Endodermal cell (in vitro differentiated cells): ENCODE measurements at regions not wholly inside any gene's neighbourhood (a gene's known extent, or its start where the extent isn't known, plus 50 kb on each side); places are given as distances from the start of the nearest gene placed in this dataset.

ENCODE experiments used
- DNase-seq: peaks from one replicate; pipeline ENCODE4 v3.0.0-alpha.2; 2017
- H3K27ac ChIP-seq: 2 replicates; pipeline ENCODE4 v1.5.1; 2013; ENCODE audit warnings: mild to moderate bottlenecking, low read depth, low read length, moderate library complexity
- H3K27me3 ChIP-seq: 2 replicates; pipeline ENCODE4 v1.6.1; 2013; ENCODE audit warnings: mild to moderate bottlenecking, low read length, moderate library complexity; ENCODE audit not compliant: insufficient read depth, control insufficient read depth, poor library complexity, severe bottlenecking
- H3K36me3 ChIP-seq: 2 replicates; pipeline ENCODE4 v1.7.0; 2013; ENCODE audit warnings: mild to moderate bottlenecking, low read length, moderate library complexity; ENCODE audit not compliant: control insufficient read depth, insufficient read depth
- H3K4me1 ChIP-seq: one replicate; pipeline ENCODE4 v1.7.0; 2013; ENCODE audit warnings: low read length; ENCODE audit not compliant: control insufficient read depth, insufficient read depth
- H3K4me3 ChIP-seq: 2 replicates; pipeline ENCODE4 v1.5.1; 2013; ENCODE audit warnings: mild to moderate bottlenecking, low read length, moderate library complexity
- H3K9ac ChIP-seq: 2 replicates; pipeline ENCODE4 v1.6.1; 2013; ENCODE audit warnings: mild to moderate bottlenecking, low read length, moderate library complexity; ENCODE audit not compliant: poor library complexity, severe bottlenecking; ENCODE audit errors: extremely low read depth
- H3K9me3 ChIP-seq: 2 replicates; pipeline ENCODE4 v1.6.1; 2013; ENCODE audit warnings: mild to moderate bottlenecking, low read length, moderate library complexity; ENCODE audit not compliant: control insufficient read depth
- H3K27ac Mint-ChIP-seq: 2 replicates; pipeline ENCODE4 v1.8.0; 2020; ENCODE audit warnings: mixed read lengths
- H3K27me3 Mint-ChIP-seq: 2 replicates; pipeline ENCODE4 v1.8.0; 2021; ENCODE audit warnings: mild to moderate bottlenecking, mixed read lengths; ENCODE audit not compliant: insufficient read depth
- H3K36me3 Mint-ChIP-seq: 2 replicates; pipeline ENCODE4 v1.8.0; 2020; ENCODE audit warnings: low read depth, mixed read lengths
- H3K4me1 Mint-ChIP-seq: 2 replicates; pipeline ENCODE4 v1.8.0; 2020; ENCODE audit warnings: mixed read lengths
- H3K4me3 Mint-ChIP-seq: 2 replicates; pipeline ENCODE4 v1.8.0; 2020; ENCODE audit warnings: mild to moderate bottlenecking, moderate library complexity, mixed read lengths
- H3K9me3 Mint-ChIP-seq: 2 replicates; pipeline ENCODE4 v1.8.0; 2020; ENCODE audit warnings: mild to moderate bottlenecking, mixed read lengths
- WGBS, 2 experiments: methylation state at CpG; one replicate each; pipeline versions ENCODE4 v1.1.5 to v1.1.7; 2013; ENCODE audit warnings: missing lambda C conversion rate in 2 of 2, mixed read lengths in 1 of 2; ENCODE audit not compliant: insufficient coverage in 1 of 2, insufficient read length in 1 of 2; 5-methylcytosine and 5-hydroxymethylcytosine counted together
- TF ChIP-seq, protein P1 (sequence below): fragments of 200-600 bp; sonication (generic); conservative IDR thresholded peaks from 2 replicates; pipeline ENCODE4 v1.5.0; 2021; ENCODE audit warnings: antibody characterized with exemption, mild to moderate bottlenecking

DNA sequence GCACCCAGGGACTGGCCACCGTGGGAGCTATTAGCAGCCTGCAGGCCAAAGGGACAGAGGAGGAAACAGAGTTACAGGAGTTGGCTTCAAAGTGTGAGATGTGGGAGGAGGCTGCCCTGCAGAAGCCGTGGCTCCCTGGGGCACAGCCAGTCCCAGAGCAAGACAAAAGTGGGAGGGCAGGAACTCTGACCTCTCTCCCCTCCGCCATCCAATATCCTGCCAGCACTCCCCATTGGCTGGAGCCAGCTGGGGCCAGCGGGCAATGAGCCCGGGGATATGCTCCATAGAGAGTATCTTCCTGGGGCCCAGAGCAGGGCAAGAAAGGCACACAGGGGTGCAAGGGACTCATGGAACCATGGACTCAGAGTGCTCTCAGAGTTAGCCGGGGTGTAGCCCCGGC, 143.1 kb downstream of the INHBB start:
- Histone ChIP-seq H3K4me1 (no peaks in the 10 kb centered on the region), H3K9me3 (no peaks in the 10 kb centered on the region), H3K4me3 (no peak overlapping the region), H3K36me3 (no peaks in the 10 kb centered on the region), H3K9ac (no peak overlapping the region), H3K27me3 (peaks cover 24% of the 10 kb centered on the region), H3K27ac (no peak overlapping the region)
- TF ChIP-seq, protein P1, sequence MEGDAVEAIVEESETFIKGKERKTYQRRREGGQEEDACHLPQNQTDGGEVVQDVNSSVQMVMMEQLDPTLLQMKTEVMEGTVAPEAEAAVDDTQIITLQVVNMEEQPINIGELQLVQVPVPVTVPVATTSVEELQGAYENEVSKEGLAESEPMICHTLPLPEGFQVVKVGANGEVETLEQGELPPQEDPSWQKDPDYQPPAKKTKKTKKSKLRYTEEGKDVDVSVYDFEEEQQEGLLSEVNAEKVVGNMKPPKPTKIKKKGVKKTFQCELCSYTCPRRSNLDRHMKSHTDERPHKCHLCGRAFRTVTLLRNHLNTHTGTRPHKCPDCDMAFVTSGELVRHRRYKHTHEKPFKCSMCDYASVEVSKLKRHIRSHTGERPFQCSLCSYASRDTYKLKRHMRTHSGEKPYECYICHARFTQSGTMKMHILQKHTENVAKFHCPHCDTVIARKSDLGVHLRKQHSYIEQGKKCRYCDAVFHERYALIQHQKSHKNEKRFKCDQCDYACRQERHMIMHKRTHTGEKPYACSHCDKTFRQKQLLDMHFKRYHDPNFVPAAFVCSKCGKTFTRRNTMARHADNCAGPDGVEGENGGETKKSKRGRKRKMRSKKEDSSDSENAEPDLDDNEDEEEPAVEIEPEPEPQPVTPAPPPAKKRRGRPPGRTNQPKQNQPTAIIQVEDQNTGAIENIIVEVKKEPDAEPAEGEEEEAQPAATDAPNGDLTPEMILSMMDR: no peak
- peak; percentile 68 for DNase-seq
- no peaks in the 10 kb centered on the region for H3K9me3 Mint-ChIP-seq
- WGBS, 2 experiments: 48 to 79% methylated on average over 6 to 7 of the region's 7 CpGs
- peaks cover 36% of the 10 kb centered on the region for H3K27me3 Mint-ChIP-seq
- H3K4me1 Mint-ChIP-seq: peaks cover 9% of the 10 kb centered on the region
- H3K27ac Mint-ChIP-seq: no peak overlapping the region
- H3K4me3 Mint-ChIP-seq: no peak overlapping the region
- no peaks in the 10 kb centered on the region for H3K36me3 Mint-ChIP-seq

DNA sequence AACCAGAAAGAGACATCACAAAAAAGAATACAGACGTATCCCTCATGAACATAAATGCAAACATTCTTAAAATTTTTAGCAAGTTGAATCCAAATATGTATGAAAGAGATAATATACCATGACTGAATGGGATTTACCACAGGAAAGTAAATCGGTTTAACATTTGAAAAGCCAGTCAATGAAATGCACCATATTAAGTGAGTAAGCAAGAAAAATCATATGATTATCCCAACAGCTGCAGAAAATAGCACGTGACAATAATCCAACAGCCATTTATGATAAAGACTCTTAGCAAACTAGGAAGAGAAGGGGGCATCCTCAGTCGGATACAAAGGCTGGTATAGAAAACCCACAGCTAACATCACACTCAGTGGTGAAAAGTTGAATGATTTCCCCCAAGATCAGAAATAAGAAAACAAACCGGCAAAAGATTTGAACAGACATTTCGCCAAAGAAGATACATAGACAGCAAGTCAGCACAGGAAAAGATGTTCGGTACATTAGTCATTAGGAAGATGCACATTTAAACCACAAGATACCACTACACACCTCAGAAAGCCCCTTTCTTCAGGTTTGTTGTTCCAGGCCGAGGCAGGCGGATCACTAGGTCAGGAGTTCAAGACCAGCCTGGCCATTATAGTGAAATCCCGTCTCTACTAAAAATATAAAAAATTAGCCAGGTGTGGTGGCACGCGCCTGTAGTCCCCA, 144.3 kb downstream of the INHBB start:
- H3K27ac Mint-ChIP-seq: no peak overlapping the region
- no peak overlapping the region for H3K27ac ChIP-seq
- H3K27me3 ChIP-seq: peaks cover 19% of the 10 kb centered on the region
- H3K27me3 Mint-ChIP-seq: peaks cover 29% of the 10 kb centered on the region
- peaks cover 4% of the 10 kb centered on the region for H3K4me1 Mint-ChIP-seq
- H3K36me3 Mint-ChIP-seq: no peaks in the 10 kb centered on the region
- 91 to 95% methylated on average over 8 to 12 of the region's 12 CpGs for WGBS, 2 experiments
- H3K4me1 ChIP-seq: no peaks in the 10 kb centered on the region
- no peak overlapping the region for H3K4me3 Mint-ChIP-seq
- H3K9me3 ChIP-seq: no peaks in the 10 kb centered on the region
- no peak overlapping the region for H3K9ac ChIP-seq
- TF ChIP-seq, protein P1: no peak
- H3K9me3 Mint-ChIP-seq: no peaks in the 10 kb centered on the region
- no peak overlapping the region for H3K4me3 ChIP-seq
- DNase-seq: no peak
- H3K36me3 ChIP-seq: no peaks in the 10 kb centered on the region

DNA sequence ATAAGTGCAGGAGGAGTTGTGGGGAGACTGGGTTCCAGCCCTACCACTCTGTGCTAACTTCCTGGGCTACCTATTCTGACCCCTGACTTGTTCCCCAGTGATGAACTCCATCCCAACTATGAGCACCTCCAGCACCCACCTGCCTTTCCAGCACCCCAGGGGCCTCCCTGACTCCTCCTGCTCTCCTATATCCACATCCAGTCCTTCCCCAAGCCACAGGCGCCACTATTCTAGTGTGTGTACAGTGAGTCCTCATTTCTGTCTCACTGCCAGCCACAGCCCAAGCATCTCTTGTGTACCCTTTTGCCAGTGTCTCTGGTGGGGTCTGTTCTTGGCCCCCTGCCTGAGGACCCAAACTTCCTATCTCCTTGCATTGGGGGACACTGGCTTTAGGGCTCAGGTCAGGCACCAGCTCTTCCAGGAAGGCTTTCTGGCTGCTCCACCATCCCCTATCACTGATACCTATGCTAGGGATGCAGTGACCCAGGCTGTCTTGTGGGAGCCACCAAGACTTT, 145.2 kb downstream of the INHBB start:
- Histone ChIP-seq H3K27me3 (peaks cover 12% of the 10 kb centered on the region), H3K4me3 (no peak overlapping the region), H3K36me3 (no peaks in the 10 kb centered on the region), H3K9me3 (no peaks in the 10 kb centered on the region), H3K27ac (no peak overlapping the region), H3K9ac (no peak overlapping the region), H3K4me1 (no peaks in the 10 kb centered on the region)
- Mint-ChIP-seq H3K9me3 (no peaks in the 10 kb centered on the region), H3K27me3 (peaks cover 22% of the 10 kb centered on the region), H3K4me3 (no peak overlapping the region), H3K27ac (no peak overlapping the region), H3K4me1 (peaks cover 4% of the 10 kb centered on the region), H3K36me3 (no peaks in the 10 kb centered on the region)
- WGBS, 2 experiments: 83 to 100% methylated on average over 1 of the region's 1 CpG
- DNase-seq: no peak
- TF ChIP-seq, protein P1: no peak
